ENCODE measurements at regions not wholly inside any gene's neighbourhood (a gene's known extent, or its start where the extent isn't known, plus 50 kb on each side); places are given as distances from the start of the nearest gene placed in this dataset.

DNA sequence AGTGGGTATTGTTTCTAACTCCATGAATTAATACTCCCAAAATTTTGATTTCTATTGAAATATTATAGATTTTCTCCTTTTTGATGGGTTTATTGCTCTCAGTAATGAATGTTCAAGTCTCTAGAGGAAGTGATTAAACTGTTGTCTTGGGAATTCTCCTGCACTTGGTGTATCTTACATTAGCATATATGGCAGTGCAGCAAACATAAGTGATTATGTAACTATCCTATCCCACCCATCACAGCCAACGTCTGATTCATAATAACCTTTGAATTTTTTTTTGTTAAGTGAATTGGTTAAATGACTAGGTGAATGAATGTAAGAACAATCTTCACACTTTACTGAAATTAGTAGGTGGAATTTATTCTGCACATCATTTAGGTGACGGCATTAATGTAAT is 483.7 kb downstream of the TAF11L14 start (continued):
- no peak for TF ChIP-seq USF2 (IDR thresholded peaks at IDR 0.05; ENCODE audit: low read length)
- no peak for TF ChIP-seq SP4 (IDR thresholded peaks at IDR 0.05; ENCODE audit: low read length)
- TF ChIP-seq KDM4A (IDR thresholded peaks at IDR 0.05; ENCODE audit: low read depth, low read length, severe bottlenecking) = no peak

Measured in H1 (cell line).